Endothelial cell of umbilical vein (primary cell): ENCODE measurements at regions not wholly inside any gene's neighbourhood (a gene's known extent, or its start where the extent isn't known, plus 50 kb on each side); places are given as distances from the start of the nearest gene placed in this dataset.

Experiments used
- BruUV-seq: library from RNA; stranded (reverse); fragments of 400-500 nt; replicated peaks from 2 replicates; lab custom pipeline; 2021; lab: Mats Ljungman, UMichigan
- CTCF ChIA-PET: fragments of 300-600, 350-600 bp; sonication (Branson Sonifier 250); formaldehyde crosslinking; loops from one replicate; lab custom pipeline; 2021; ENCODE audit warnings: antibody characterized with exemption, inconsistent platforms; lab: Charles Lee
- POLR2A ChIA-PET: fragments of 300-600, 350-600 bp; sonication (Branson Sonifier 250); formaldehyde crosslinking; loops from one replicate; lab custom pipeline; 2021; ENCODE audit warnings: antibody characterized with exemption, inconsistent platforms; lab: Charles Lee
- DNase-seq: peaks from one replicate; pipeline ENCODE4 v3.0.0-alpha.2; 2011; ENCODE audit warnings: low read depth, low spot score
- FAIRE-seq: peaks from 2 replicates; lab custom pipeline; 2011; peaks lifted over from hg19 to GRCh38; lab: Jason Lieb, UNC
- H2AFZ ChIP-seq: 2 replicates; pipeline ENCODE4 v1.6.0; 2012; ENCODE audit warnings: low read depth, low read length, control low read depth, inconsistent platforms
- H3K27ac ChIP-seq: 2 replicates; pipeline ENCODE4 v1.5.1; 2011; ENCODE audit warnings: low read depth, mild to moderate bottlenecking, control low read depth, low read length, moderate library complexity; ENCODE audit not compliant: insufficient read depth
- H3K27me3 ChIP-seq, 2 experiments: 2 replicates each; pipeline versions ENCODE4 v1.6.0 to v1.6.1; 2011; ENCODE audit warnings: low read length in 2 of 2, mixed read lengths in 1 of 2; ENCODE audit not compliant: control insufficient read depth in 2 of 2, insufficient read depth in 2 of 2
- H3K36me3 ChIP-seq, 2 experiments: 2 replicates in 1 of 2; 3 replicates in 1 of 2; pipeline ENCODE4 v1.5.1; 2011; ENCODE audit warnings: low read length in 2 of 2, mild to moderate bottlenecking in 1 of 2, moderate library complexity in 1 of 2; ENCODE audit not compliant: control insufficient read depth in 2 of 2, insufficient read depth in 2 of 2; ENCODE audit errors: extremely low read depth in 1 of 2
- H3K4me1 ChIP-seq: 3 replicates; pipeline ENCODE4 v1.5.1; 2011; ENCODE audit warnings: mild to moderate bottlenecking, low read length; ENCODE audit not compliant: control insufficient read depth, insufficient read depth; ENCODE audit errors: extremely low read depth
- H3K4me2 ChIP-seq: 2 replicates; pipeline ENCODE4 v1.6.1; 2011; ENCODE audit warnings: low read length, control low read depth, mixed read lengths; ENCODE audit not compliant: insufficient read depth
- H3K4me3 ChIP-seq, 3 experiments: fragments of 200-600 bp in 1 of 3; sonication (generic), shearing (Covaris generic) in 1 of 3; replicated peaks in 1 of 3; 2 replicates each; pipeline ENCODE4 v1.5.1; 2011 to 2016; ENCODE audit warnings: control low read depth in 3 of 3, low read length in 3 of 3, mild to moderate bottlenecking in 2 of 3, inconsistent platforms in 1 of 3, low read depth in 1 of 3, moderate library complexity in 1 of 3; ENCODE audit not compliant: insufficient read depth in 1 of 3
- H3K79me2 ChIP-seq: 2 replicates; pipeline ENCODE4 v1.6.0; 2012; ENCODE audit warnings: low read length, inconsistent platforms; ENCODE audit not compliant: control insufficient read depth, insufficient read depth
- H3K9ac ChIP-seq: replicated peaks from 2 replicates; pipeline ENCODE3; 2011; ENCODE audit warnings: low read length, control low read depth; ENCODE audit not compliant: insufficient read depth; ENCODE audit errors: extremely low read depth
- H3K9me1 ChIP-seq: replicated peaks from 3 replicates; pipeline ENCODE4 v1.6.0; 2011; ENCODE audit warnings: mild to moderate bottlenecking, low read length; ENCODE audit not compliant: control insufficient read depth, insufficient read depth; ENCODE audit errors: extremely low read depth
- H3K9me3 ChIP-seq: replicated peaks from 2 replicates; pipeline ENCODE4 v1.5.1; 2012; ENCODE audit warnings: low read length, inconsistent platforms; ENCODE audit not compliant: control insufficient read depth, insufficient read depth
- H4K20me1 ChIP-seq: replicated peaks from 2 replicates; pipeline ENCODE3; 2011; ENCODE audit warnings: mild to moderate bottlenecking, low read length; ENCODE audit not compliant: control insufficient read depth, insufficient read depth; ENCODE audit errors: extremely low read depth
- EZH2 ChIP-seq: IDR thresholded peaks from 2 replicates; pipeline ENCODE4 v1.6.1; 2012; ENCODE audit warnings: borderline replicate concordance, low read depth, mild to moderate bottlenecking, moderate library complexity, low read length, inconsistent platforms; ENCODE audit not compliant: severe bottlenecking
- FOS ChIP-seq: IDR thresholded peaks from 2 replicates; pipeline ENCODE4 v1.6.1; 2011; ENCODE audit warnings: mild to moderate bottlenecking, low read length, moderate library complexity, borderline replicate concordance; ENCODE audit not compliant: insufficient read depth
- GATA2 ChIP-seq: IDR thresholded peaks from 2 replicates; pipeline ENCODE4 v1.7.0; 2011; ENCODE audit warnings: low read depth, mild to moderate bottlenecking, moderate library complexity, mixed read lengths, low read length; ENCODE audit not compliant: insufficient read length, insufficient read depth
- JUN ChIP-seq: IDR thresholded peaks from 2 replicates; pipeline ENCODE4 v1.6.1; 2011; ENCODE audit warnings: borderline replicate concordance, low read depth; ENCODE audit not compliant: insufficient read length, insufficient read depth
- MAX ChIP-seq: IDR thresholded peaks from 2 replicates; pipeline ENCODE4 v1.6.1; 2011; ENCODE audit not compliant: insufficient read depth, insufficient read length
- MYC ChIP-seq: IDR thresholded peaks from one replicate; pipeline ENCODE4 v1.6.1; 2011; ENCODE audit warnings: mild to moderate bottlenecking, low read depth, low read length
- POLR2A ChIP-seq: IDR thresholded peaks from 2 replicates; pipeline ENCODE4 v1.6.1; 2012; ENCODE audit warnings: low read depth, mild to moderate bottlenecking, control low read depth, low read length
- POLR2AphosphoS5 ChIP-seq: IDR thresholded peaks from 2 replicates; pipeline ENCODE4 v1.6.1; 2012; ENCODE audit warnings: low read depth, mild to moderate bottlenecking, control low read depth, low read length, moderate library complexity; ENCODE audit not compliant: insufficient read depth
- dilution Hi-C: fragments of 300-500 bp; cut with MboI; formaldehyde crosslinking; loops from one replicate; pipeline ENCODE4 v1.15.0; 2019; ENCODE audit warnings: low sequenced_read_pairs; ENCODE audit not compliant: extremely low pct_ligation_motif_present
- intact Hi-C: fragments of 100-400 bp; cut with micrococcal nuclease; formaldehyde crosslinking; loops from one replicate; pipeline ENCODE4 v1.10.0; 2022
- TF ChIP-seq, protein P1 (sequence below), 2 donors: IDR thresholded peaks; 1 replicate in 1 of 2; 2 replicates in 1 of 2; pipeline ENCODE4 v1.5.1; 2011; ENCODE audit warnings: low read length in 2 of 2, mild to moderate bottlenecking in 2 of 2, moderate library complexity in 2 of 2, control low read depth in 1 of 2, inconsistent platforms in 1 of 2, low read depth in 1 of 2; ENCODE audit not compliant: insufficient read depth in 1 of 2; ENCODE audit errors: extremely low read depth in 1 of 2

DNA sequence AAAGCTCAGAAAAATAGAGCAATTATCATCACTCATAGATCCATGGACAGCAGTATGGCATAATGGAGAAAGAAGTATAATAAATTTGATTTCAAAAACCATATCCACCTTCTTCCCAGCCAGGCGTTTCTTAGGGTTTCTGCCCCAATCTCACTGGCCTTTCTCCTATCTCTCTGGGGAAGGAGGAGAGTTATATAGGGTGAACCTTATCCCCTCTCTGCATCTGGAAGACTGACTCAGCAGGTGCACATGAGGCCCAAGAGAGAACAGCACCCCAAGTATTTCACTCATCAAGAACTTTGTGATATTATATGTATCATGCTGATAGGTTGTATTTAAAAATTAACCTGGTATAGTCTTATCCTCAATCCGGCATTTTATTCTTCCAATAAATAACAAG, 318.8 kb upstream of the RASGEF1B start:
- H3K9me1 ChIP-seq, result no peaks in the 10 kb centered on the region
- CTCF ChIA-PET, result no interaction called here
- no peak overlapping the region for H3K9ac ChIP-seq
- H2AFZ ChIP-seq, result no peak overlapping the region
- H3K27ac ChIP-seq, result no peak overlapping the region
- BruUV-seq, result no TSS peak
- TF ChIP-seq MYC, result no peak
- no peak for TF ChIP-seq JUN
- DNase-seq (no peak), FAIRE-seq (no peak)
- H3K4me2 ChIP-seq, result no peak overlapping the region
- intact Hi-C loops (no loop called here), dilution Hi-C loops (no loop called here)
- no peaks in the 10 kb centered on the region for H3K36me3 ChIP-seq
- no peaks in the 10 kb centered on the region for H3K9me3 ChIP-seq
- no peaks in the 10 kb centered on the region for H3K27me3 ChIP-seq
- H4K20me1 ChIP-seq, result no peaks in the 10 kb centered on the region
- H3K4me1 ChIP-seq, result no peaks in the 10 kb centered on the region
- no peak overlapping the region for H3K4me3 ChIP-seq
- no peaks in the 10 kb centered on the region for H3K79me2 ChIP-seq
- POLR2A ChIA-PET, result no interaction called here

GRCh38 chr4:81789741-81790399, 318.2 kb upstream of the RASGEF1B start:
- H4K20me1 ChIP-seq, result no peaks in the 10 kb centered on the region
- no peaks in the 10 kb centered on the region for H3K27me3 ChIP-seq
- no peak overlapping the region for H3K9ac ChIP-seq
- no peak overlapping the region for H3K27ac ChIP-seq
- no peak for DNase-seq
- no TSS peak for BruUV-seq
- dilution Hi-C loops (no loop called here), intact Hi-C loops (no loop called here)
- no peaks in the 10 kb centered on the region for H3K36me3 ChIP-seq
- H3K9me1 ChIP-seq, result no peaks in the 10 kb centered on the region
- H3K9me3 ChIP-seq, result no peaks in the 10 kb centered on the region
- no peak overlapping the region for H3K4me3 ChIP-seq
- H3K4me2 ChIP-seq, result no peak overlapping the region
- H2AFZ ChIP-seq, result no peak overlapping the region
- no peak for TF ChIP-seq GATA2
- no peak for TF ChIP-seq MYC
- TF ChIP-seq MAX, result no peak
- TF ChIP-seq POLR2AphosphoS5, result no peak
- no peak for TF ChIP-seq POLR2A
- TF ChIP-seq, protein P1, sequence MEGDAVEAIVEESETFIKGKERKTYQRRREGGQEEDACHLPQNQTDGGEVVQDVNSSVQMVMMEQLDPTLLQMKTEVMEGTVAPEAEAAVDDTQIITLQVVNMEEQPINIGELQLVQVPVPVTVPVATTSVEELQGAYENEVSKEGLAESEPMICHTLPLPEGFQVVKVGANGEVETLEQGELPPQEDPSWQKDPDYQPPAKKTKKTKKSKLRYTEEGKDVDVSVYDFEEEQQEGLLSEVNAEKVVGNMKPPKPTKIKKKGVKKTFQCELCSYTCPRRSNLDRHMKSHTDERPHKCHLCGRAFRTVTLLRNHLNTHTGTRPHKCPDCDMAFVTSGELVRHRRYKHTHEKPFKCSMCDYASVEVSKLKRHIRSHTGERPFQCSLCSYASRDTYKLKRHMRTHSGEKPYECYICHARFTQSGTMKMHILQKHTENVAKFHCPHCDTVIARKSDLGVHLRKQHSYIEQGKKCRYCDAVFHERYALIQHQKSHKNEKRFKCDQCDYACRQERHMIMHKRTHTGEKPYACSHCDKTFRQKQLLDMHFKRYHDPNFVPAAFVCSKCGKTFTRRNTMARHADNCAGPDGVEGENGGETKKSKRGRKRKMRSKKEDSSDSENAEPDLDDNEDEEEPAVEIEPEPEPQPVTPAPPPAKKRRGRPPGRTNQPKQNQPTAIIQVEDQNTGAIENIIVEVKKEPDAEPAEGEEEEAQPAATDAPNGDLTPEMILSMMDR (IDR thresholded peaks at IDR 0.05; ENCODE audit: extremely low read depth in 1 of 2, insufficient read depth in 1 of 2, low read depth in 1 of 2, low read length in 2 of 2), result no peak
- TF ChIP-seq EZH2, result no peak
- TF ChIP-seq JUN, result no peak
- no peak for TF ChIP-seq FOS
- FAIRE-seq, result no peak
- ChIA-PET CTCF (no interaction called here), POLR2A (no interaction called here)
- no peaks in the 10 kb centered on the region for H3K4me1 ChIP-seq
- no peaks in the 10 kb centered on the region for H3K79me2 ChIP-seq
